AG09319 (cell line): ENCODE measurements at regions not wholly inside any gene's neighbourhood (a gene's known extent, or its start where the extent isn't known, plus 50 kb on each side); places are given as distances from the start of the nearest gene placed in this dataset.
"Not testable (repeated sequence)": the region's sequence is repeated elsewhere in the genome, so short reads cannot be mapped to it uniquely, and the experiment has no call there.

Source experiments
- DNase-seq: peaks from one replicate; pipeline ENCODE4 v3.0.0-alpha.2; 2010; ENCODE audit warnings: low read depth; ENCODE audit errors: extremely low read depth
- CTCF ChIP-seq: IDR thresholded peaks from 2 replicates; pipeline ENCODE4 v1.5.1; 2011; ENCODE audit warnings: low read depth, mild to moderate bottlenecking, inconsistent platforms, low read length, moderate library complexity

GRCh38 chr3:147507638-147508286 lies 98.6 kb downstream of the ZIC1 start:
- TF ChIP-seq CTCF: no peak
- no peak for DNase-seq

- TF ChIP-seq CTCF: no peak
- no peak for DNase-seq
These were observed 100.3 kb downstream of the ZIC1 start for GRCh38 chr3:147509448-147509847.

- no peak for TF ChIP-seq CTCF
- DNase-seq: no peak
These were observed 104.6 kb downstream of the ZIC1 start for GRCh38 chr3:147513785-147514184.

- no peak for TF ChIP-seq CTCF
- no peak for DNase-seq
These were observed 105.4 kb downstream of the ZIC1 start for GRCh38 chr3:147514366-147515160.

- DNase-seq: no peak
- no peak for TF ChIP-seq CTCF
These were observed 109.3 kb downstream of the ZIC1 start for GRCh38 chr3:147518465-147518864.

- no peak for DNase-seq
- no peak for TF ChIP-seq CTCF
These were observed 112.5 kb downstream of the ZIC1 start for GRCh38 chr3:147521646-147522045.

GRCh38 chr3:147522780-147523179 lies 113.6 kb downstream of the ZIC1 start:
- DNase-seq: not testable (repeated sequence)
